ENCODE measurements at regions not wholly inside any gene's neighbourhood (a gene's known extent, or its start where the extent isn't known, plus 50 kb on each side); places are given as distances from the start of the nearest gene placed in this dataset.

GRCh38 chrX:39691724-39692123 lies 406.0 kb downstream of the BCOR start:
- no peak for TF ChIP-seq CTCF (IDR thresholded peaks at IDR 0.05)
- TF ChIP-seq POLR2A (IDR thresholded peaks at IDR 0.05) = no peak

Data from thyroid gland (tissue), 4 donors.